HG03095 (cell line): ENCODE measurements at regions not wholly inside any gene's neighbourhood (a gene's known extent, or its start where the extent isn't known, plus 50 kb on each side); places are given as distances from the start of the nearest gene placed in this dataset.
"Not testable (repeated sequence)": the region's sequence is repeated elsewhere in the genome, so short reads cannot be mapped to it uniquely, and the experiment has no call there.

Experiments used
- ATAC-seq: cut with Tn5 transposase; IDR thresholded peaks from one replicate; pipeline ENCODE4 v1.9.1; 2021; ENCODE audit warnings: moderate library complexity; ENCODE audit not compliant: unreplicated experiment

GRCh38 chr10:57599440-57599839, 668.3 kb downstream of the IPMK start:
- no peak for ATAC-seq

- ATAC-seq: no peak
Observed at GRCh38 chr10:57593983-57594573, 673.6 kb downstream of the IPMK start.

GRCh38 chr10:57579926-57580325, 687.8 kb downstream of the IPMK start:
- ATAC-seq: no peak

GRCh38 chr10:57562211-57562610, 705.5 kb downstream of the IPMK start:
- no peak for ATAC-seq

- ATAC-seq: not testable (repeated sequence)
Observed at GRCh38 chr10:57551774-57552173, 715.9 kb downstream of the IPMK start.

GRCh38 chr10:57535306-57535705, 732.4 kb downstream of the IPMK start:
- no peak for ATAC-seq

GRCh38 chr10:57513637-57514036, 754.1 kb downstream of the IPMK start:
- no peak for ATAC-seq

GRCh38 chr10:57507788-57508187, 759.9 kb downstream of the IPMK start:
- no peak for ATAC-seq

GRCh38 chr10:57506414-57507094, 761.1 kb downstream of the IPMK start:
- ATAC-seq: no peak

- no peak for ATAC-seq
Observed at GRCh38 chr10:57494486-57494885, 773.2 kb downstream of the IPMK start.

- ATAC-seq: no peak
Observed at GRCh38 chr10:57482259-57482658, 785.4 kb downstream of the IPMK start.

GRCh38 chr10:57472823-57473619, 794.7 kb downstream of the IPMK start:
- no peak for ATAC-seq

GRCh38 chr10:57468894-57469432, 798.7 kb downstream of the IPMK start:
- ATAC-seq: no peak

GRCh38 chr10:57465155-57465554, 802.5 kb downstream of the IPMK start:
- no peak for ATAC-seq

- no peak for ATAC-seq
Observed at GRCh38 chr10:57460540-57460939, 807.2 kb downstream of the IPMK start.

GRCh38 chr10:57457972-57458512, 809.7 kb downstream of the IPMK start:
- no peak for ATAC-seq

- ATAC-seq: no peak
Observed at GRCh38 chr10:57430376-57430775, 837.3 kb downstream of the IPMK start.

- no peak for ATAC-seq
Observed at GRCh38 chr10:57420881-57421280, 846.8 kb downstream of the IPMK start.

GRCh38 chr10:57418476-57418875, 849.2 kb downstream of the IPMK start:
- ATAC-seq: no peak

GRCh38 chr10:57395923-57396322, 871.8 kb downstream of the IPMK start:
- no peak for ATAC-seq

GRCh38 chr10:57367412-57367811, 900.3 kb downstream of the IPMK start:
- ATAC-seq: no peak
